ENCODE measurements at regions not wholly inside any gene's neighbourhood (a gene's known extent, or its start where the extent isn't known, plus 50 kb on each side); places are given as distances from the start of the nearest gene placed in this dataset.

DNA sequence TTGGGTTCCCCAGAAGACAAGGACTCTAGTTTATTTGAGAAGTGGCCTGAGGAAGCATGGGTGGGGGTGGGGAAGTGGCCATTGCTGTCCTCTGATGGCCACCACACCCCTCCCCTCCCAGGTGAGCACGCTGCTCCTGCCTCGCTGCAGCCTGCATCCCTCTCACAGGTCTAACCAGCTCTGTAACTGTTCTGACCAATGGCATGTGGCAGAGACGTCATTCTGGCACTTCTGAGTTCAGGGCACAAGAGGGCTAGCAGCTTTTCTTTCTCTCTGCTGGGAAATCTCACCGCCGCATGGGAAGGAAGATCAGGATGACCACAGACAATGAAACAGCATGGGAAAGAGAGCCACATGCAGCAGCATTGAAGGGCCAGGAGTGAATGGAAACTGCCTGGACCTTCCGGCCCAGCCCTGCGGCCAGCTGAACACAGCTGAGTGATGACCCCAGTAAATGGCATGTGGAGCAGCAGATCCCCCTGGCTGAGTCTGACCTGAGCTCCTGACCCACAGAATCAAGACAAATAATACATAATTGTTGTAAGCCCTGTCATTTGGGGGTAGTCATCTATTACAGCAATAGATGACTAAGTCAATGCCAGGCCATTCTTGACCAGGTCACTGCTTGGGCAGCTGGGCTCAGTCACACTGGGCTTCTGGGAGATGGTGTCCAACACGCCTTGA lies 179.8 kb downstream of the LINC00237 start:
- no peaks in the 10 kb centered on the region for H3K4me1 ChIP-seq
- H3K9me3 ChIP-seq, result no peaks in the 10 kb centered on the region
- DNase-seq, result no peak
- H3K27ac ChIP-seq, result no peak overlapping the region
- intact Hi-C loops (cut with DNase I; ENCODE audit: low total_unique reads), result no loop called here
- no peak for TF ChIP-seq POLR2A (IDR thresholded peaks at IDR 0.05)
- TF ChIP-seq, protein P1, sequence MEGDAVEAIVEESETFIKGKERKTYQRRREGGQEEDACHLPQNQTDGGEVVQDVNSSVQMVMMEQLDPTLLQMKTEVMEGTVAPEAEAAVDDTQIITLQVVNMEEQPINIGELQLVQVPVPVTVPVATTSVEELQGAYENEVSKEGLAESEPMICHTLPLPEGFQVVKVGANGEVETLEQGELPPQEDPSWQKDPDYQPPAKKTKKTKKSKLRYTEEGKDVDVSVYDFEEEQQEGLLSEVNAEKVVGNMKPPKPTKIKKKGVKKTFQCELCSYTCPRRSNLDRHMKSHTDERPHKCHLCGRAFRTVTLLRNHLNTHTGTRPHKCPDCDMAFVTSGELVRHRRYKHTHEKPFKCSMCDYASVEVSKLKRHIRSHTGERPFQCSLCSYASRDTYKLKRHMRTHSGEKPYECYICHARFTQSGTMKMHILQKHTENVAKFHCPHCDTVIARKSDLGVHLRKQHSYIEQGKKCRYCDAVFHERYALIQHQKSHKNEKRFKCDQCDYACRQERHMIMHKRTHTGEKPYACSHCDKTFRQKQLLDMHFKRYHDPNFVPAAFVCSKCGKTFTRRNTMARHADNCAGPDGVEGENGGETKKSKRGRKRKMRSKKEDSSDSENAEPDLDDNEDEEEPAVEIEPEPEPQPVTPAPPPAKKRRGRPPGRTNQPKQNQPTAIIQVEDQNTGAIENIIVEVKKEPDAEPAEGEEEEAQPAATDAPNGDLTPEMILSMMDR (IDR thresholded peaks at IDR 0.05), result no peak
- H3K36me3 ChIP-seq, result no peaks in the 10 kb centered on the region
- no peaks in the 10 kb centered on the region for H3K27me3 ChIP-seq
- H3K4me3 ChIP-seq, result no peak overlapping the region

DNA sequence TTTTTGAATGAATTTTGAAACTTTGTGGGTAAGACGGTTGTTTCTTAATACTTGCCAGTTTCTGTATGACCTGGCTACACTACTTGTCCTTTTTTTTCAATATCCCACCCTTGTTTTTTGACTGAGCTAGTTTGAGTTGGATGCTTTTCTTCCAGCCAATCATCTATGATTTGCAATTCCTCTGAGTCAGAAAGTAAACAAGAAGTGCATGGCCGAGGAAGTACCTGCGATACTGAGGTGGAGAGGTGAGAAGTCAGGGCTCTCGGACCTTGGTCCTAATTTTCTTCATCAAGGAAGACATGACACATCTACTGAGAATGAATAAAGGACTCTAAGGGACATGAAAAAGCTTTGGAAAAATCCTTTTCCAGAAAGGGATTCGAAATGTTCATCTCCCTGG lies 185.7 kb downstream of the LINC00237 start:
- intact Hi-C loops (cut with DNase I; ENCODE audit: low total_unique reads), result no loop called here
- Histone ChIP-seq H3K4me1 (no peaks in the 10 kb centered on the region), H3K36me3 (no peaks in the 10 kb centered on the region), H3K27ac (no peak overlapping the region), H3K4me3 (no peak overlapping the region), H3K27me3 (no peaks in the 10 kb centered on the region), H3K9me3 (no peaks in the 10 kb centered on the region)
- TF ChIP-seq POLR2A (IDR thresholded peaks at IDR 0.05), result no peak
- TF ChIP-seq, protein P1 (IDR thresholded peaks at IDR 0.05), result no peak
- DNase-seq, result no peak

DNA sequence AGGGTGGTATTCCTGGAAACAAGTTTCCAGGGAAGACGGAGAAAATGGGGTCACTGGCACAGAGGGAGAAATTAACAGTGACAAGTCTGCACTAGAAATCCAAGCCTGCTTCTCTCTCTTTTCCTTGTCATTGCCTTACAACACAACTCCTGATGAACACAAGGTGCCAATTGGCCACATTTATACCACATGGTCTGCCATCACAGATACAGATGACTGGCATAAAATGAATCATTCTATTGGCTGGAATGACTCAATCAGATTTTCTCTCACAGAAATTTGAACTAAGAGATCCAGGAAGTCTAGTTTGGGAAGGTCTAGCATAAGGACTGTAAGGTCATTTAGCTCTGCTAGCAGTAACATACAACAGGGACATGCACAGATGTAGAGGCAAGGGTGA lies 190.3 kb downstream of the LINC00237 start:
- intact Hi-C loops (cut with DNase I; ENCODE audit: low total_unique reads), result no loop called here
- Histone ChIP-seq H3K4me1 (no peaks in the 10 kb centered on the region), H3K27ac (no peak overlapping the region), H3K27me3 (no peaks in the 10 kb centered on the region), H3K36me3 (no peaks in the 10 kb centered on the region), H3K9me3 (no peaks in the 10 kb centered on the region), H3K4me3 (no peak overlapping the region)
- no peak for DNase-seq
- TF ChIP-seq POLR2A (IDR thresholded peaks at IDR 0.05), result no peak
- TF ChIP-seq, protein P1 (IDR thresholded peaks at IDR 0.05), result no peak

DNA sequence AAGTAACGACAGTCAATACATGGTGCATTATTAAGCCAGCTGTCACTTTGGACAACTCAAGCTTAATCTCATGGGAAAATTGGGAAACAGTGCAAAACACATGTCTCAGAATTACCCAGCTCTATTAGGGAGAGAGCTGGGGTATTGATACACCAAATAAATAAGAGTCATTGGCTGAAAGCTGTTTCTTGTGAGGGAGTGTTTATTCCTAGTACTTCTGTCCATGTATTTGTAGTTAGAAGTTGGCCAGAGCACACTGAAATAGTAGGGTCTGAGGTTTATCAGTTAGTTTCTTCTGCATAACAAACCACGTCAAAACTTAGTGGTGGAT lies 192.0 kb upstream of the RALGAPA2 start:
- no peak for TF ChIP-seq POLR2A (IDR thresholded peaks at IDR 0.05)
- TF ChIP-seq, protein P1 (IDR thresholded peaks at IDR 0.05), result no peak
- intact Hi-C loops (cut with DNase I; ENCODE audit: low total_unique reads), result no loop called here
- H3K4me3 ChIP-seq, result no peak overlapping the region
- H3K27me3 ChIP-seq, result no peaks in the 10 kb centered on the region
- no peaks in the 10 kb centered on the region for H3K36me3 ChIP-seq
- no peak for DNase-seq
- H3K9me3 ChIP-seq, result no peaks in the 10 kb centered on the region
- no peaks in the 10 kb centered on the region for H3K4me1 ChIP-seq
- no peak overlapping the region for H3K27ac ChIP-seq

DNA sequence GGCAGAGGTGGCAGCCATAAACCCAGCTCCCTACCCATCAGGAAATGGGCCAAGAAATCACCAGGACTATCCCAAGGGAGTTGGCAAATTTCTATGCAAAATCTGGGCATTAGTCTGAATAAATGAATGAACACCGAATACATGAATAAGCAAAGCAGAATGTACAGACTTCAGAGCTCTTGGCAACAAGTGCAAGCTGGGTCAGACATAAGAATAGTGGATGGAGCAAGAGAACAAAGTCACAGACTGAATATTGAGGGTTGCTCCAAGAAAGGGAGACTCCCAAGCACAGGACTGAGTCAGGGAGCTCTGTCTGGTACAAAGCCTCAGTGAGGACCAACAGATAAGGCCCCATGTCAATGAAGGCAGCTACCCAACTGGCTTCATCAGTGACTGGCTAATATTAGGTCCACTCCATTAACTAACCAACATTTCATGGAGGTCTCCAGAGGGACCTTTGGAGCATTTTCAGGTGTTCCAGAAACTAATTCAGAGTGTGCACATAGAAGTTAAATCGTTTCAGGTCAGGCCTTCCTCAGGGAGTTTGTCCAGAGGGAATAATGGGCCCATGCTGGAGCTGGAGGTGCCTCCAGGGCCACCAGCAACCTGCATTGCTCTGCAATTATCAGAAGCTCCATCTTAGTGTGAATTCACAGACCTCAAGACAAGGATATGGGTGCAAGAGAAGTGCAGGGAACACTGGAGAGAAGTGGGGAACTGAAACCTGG lies 191.5 kb upstream of the RALGAPA2 start:
- Histone ChIP-seq H3K9me3 (no peaks in the 10 kb centered on the region), H3K4me3 (no peak overlapping the region), H3K4me1 (no peaks in the 10 kb centered on the region), H3K27me3 (no peaks in the 10 kb centered on the region), H3K36me3 (no peaks in the 10 kb centered on the region), H3K27ac (no peak overlapping the region)
- intact Hi-C loops (cut with DNase I; ENCODE audit: low total_unique reads), result no loop called here
- no peak for TF ChIP-seq POLR2A (IDR thresholded peaks at IDR 0.05)
- TF ChIP-seq, protein P1 (IDR thresholded peaks at IDR 0.05), result no peak
- no peak for DNase-seq
